ENCODE measurements at regions not wholly inside any gene's neighbourhood (a gene's known extent, or its start where the extent isn't known, plus 50 kb on each side); places are given as distances from the start of the nearest gene placed in this dataset.

DNA sequence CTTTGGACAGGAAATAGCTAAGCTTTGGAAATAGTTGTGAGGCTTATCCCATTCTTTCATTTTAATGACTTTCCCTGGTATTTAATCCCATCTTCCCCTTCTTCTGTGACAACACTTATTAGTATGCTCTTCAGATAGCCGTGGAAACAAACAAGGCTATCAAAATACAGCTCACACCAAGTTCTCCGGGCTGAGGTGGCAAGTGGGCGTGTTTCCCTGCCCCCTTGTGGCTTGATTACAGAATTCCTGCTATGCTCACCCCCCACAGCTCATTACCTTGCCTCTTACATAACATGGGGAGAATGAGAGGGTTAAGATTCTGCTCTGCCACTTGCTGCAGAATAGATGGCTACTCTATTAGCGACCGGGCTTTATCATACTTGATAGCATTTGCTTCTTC is 437.1 kb upstream of the TLE4 start:
- no peak overlapping the region for H3K4me3 ChIP-seq (replicated peaks; ENCODE audit: low read depth, low read length)
- DNase-seq (ENCODE audit: low read depth) = peak; percentile 10
- TF ChIP-seq, protein P1, sequence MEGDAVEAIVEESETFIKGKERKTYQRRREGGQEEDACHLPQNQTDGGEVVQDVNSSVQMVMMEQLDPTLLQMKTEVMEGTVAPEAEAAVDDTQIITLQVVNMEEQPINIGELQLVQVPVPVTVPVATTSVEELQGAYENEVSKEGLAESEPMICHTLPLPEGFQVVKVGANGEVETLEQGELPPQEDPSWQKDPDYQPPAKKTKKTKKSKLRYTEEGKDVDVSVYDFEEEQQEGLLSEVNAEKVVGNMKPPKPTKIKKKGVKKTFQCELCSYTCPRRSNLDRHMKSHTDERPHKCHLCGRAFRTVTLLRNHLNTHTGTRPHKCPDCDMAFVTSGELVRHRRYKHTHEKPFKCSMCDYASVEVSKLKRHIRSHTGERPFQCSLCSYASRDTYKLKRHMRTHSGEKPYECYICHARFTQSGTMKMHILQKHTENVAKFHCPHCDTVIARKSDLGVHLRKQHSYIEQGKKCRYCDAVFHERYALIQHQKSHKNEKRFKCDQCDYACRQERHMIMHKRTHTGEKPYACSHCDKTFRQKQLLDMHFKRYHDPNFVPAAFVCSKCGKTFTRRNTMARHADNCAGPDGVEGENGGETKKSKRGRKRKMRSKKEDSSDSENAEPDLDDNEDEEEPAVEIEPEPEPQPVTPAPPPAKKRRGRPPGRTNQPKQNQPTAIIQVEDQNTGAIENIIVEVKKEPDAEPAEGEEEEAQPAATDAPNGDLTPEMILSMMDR (IDR thresholded peaks at IDR 0.05; ENCODE audit: low read length, missing control alignments) = peak; percentile 21

- TF ChIP-seq, protein P1 (IDR thresholded peaks at IDR 0.05; ENCODE audit: low read length, missing control alignments) = no peak
- no peak overlapping the region for H3K4me3 ChIP-seq (replicated peaks; ENCODE audit: low read depth, low read length)
- no peak for DNase-seq (ENCODE audit: low read depth)
These were observed 435.9 kb upstream of the TLE4 start for GRCh38 chr9:79135681-79136415.

DNA sequence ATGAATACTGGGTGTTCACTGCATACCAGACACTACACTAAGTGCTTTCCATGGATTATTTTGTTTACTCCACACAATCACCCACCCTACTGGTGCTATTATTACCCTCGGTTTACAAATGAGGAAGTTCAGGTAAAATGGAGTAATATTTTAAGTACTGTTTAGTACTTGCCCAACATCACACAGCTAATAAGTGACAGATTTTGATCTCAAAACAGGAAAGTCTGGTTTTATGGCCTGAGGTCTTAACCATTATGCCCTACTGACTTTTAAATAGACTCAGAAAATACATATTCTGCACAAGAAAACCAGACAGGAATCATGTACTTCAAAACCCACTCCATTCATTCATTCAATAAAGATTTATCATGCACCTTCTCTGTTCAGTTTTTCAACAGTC is 431.0 kb upstream of the TLE4 start:
- TF ChIP-seq, protein P1 (IDR thresholded peaks at IDR 0.05; ENCODE audit: low read length, missing control alignments) = no peak
- DNase-seq (ENCODE audit: low read depth) = no peak
- no peak overlapping the region for H3K4me3 ChIP-seq (replicated peaks; ENCODE audit: low read depth, low read length)

DNA sequence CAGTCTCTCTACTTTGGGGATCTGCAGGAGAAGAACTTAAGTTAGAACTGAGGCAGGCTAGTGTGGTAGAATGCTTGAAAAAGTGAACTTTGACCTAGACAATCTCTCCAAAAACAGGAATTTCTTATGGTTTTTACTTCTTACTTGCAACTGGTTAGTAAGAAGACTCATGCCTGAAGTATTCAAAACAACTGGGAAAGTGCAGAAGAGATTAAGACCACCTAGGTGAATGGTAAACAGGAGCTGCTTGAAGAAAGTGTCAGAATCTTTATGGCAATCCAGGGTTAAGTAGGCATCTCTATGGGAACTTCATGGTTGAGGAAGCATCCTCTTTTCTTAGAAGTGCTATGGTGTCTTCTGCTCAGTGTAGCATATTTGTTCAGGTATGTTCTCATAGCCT is 428.6 kb upstream of the TLE4 start:
- DNase-seq (ENCODE audit: low read depth) = no peak
- no peak overlapping the region for H3K4me3 ChIP-seq (replicated peaks; ENCODE audit: low read depth, low read length)
- TF ChIP-seq, protein P1 (IDR thresholded peaks at IDR 0.05; ENCODE audit: low read length, missing control alignments) = no peak

DNA sequence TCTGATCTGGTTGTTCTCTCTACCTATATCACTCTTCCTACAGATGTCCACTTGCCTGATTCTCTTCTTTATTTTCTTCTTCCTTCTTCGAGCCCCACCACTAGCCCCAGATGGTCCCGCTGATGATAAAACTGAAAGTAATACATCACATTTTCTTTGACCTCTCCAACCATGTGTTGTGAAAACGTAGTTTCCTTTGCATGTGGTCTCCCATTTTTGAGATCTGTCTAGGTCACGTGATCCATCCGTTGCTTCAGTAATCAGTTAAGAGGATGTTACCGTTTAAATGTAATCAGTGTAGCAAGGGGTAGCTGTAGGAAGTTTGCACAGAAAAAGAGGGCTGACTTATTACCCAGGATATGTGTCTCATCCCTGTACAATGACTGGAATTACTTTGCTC is 426.3 kb upstream of the TLE4 start:
- TF ChIP-seq, protein P1 (IDR thresholded peaks at IDR 0.05; ENCODE audit: low read length, missing control alignments) = no peak
- DNase-seq (ENCODE audit: low read depth) = no peak
- H3K4me3 ChIP-seq (replicated peaks; ENCODE audit: low read depth, low read length) = no peak overlapping the region

DNA sequence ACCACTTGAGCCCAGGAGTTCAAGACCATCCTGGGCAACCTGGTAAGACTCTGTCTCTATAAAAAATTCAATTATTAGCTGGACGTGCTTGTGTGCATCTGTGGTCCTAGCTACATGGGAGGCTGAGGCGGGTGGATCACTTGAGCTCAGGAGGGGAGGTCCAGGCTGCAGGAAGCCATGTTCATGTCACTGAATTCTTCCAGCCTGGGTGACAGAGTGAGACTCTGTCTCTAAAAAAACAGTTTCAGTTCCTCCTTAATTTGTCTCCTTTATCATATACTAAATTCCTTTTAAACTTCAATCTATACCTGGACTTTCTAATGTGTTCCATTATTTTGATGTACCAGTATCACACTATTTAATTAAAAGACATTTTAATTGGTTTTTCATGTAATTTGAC is 422.2 kb upstream of the TLE4 start:
- H3K4me3 ChIP-seq (replicated peaks; ENCODE audit: low read depth, low read length) = no peak overlapping the region
- TF ChIP-seq, protein P1 (IDR thresholded peaks at IDR 0.05; ENCODE audit: low read length, missing control alignments) = no peak
- DNase-seq (ENCODE audit: low read depth) = no peak

- no peak for DNase-seq (ENCODE audit: low read depth)
- H3K4me3 ChIP-seq (replicated peaks; ENCODE audit: low read depth, low read length) = no peak overlapping the region
- TF ChIP-seq, protein P1 (IDR thresholded peaks at IDR 0.05; ENCODE audit: low read length, missing control alignments) = no peak
These were observed 420.0 kb upstream of the TLE4 start for GRCh38 chr9:79151791-79152190.

Data from fibroblast of pulmonary artery (primary cell).